Smooth muscle cell (in vitro differentiated cells): ENCODE measurements at regions not wholly inside any gene's neighbourhood (a gene's known extent, or its start where the extent isn't known, plus 50 kb on each side); places are given as distances from the start of the nearest gene placed in this dataset. TPM values are rescaled to one million over a fixed set of nuclear protein-coding genes. Genes with fewer than 3 reads are reported as not detected.
"Not testable (repeated sequence)": the region's sequence is repeated elsewhere in the genome, so short reads cannot be mapped to it uniquely, and the experiment has no call there.

Source experiments
- DNase-seq: peaks from one replicate; lab custom pipeline; 2025; ENCODE audit not compliant: unreplicated experiment; lab: John Stamatoyannopoulos, UW
- H2AFZ ChIP-seq: fragments of 200-600 bp; sonication (generic); 2 replicates; pipeline ENCODE4 v1.6.0; 2016; ENCODE audit warnings: antibody characterized with exemption, low read depth, mild to moderate bottlenecking
- H3F3A ChIP-seq: fragments of 200-600 bp; sonication (generic); 2 replicates; pipeline ENCODE4 v1.6.0; 2017; ENCODE audit warnings: antibody characterized with exemption, low read depth
- H3K27ac ChIP-seq: fragments of 200-600 bp; sonication (generic); 2 replicates; pipeline ENCODE4 v1.5.1; 2016; ENCODE audit warnings: low read depth, mild to moderate bottlenecking
- H3K27me3 ChIP-seq: fragments of 200-600 bp; sonication (generic); 2 replicates; pipeline ENCODE4 v1.6.1; 2016; ENCODE audit warnings: low read depth, mild to moderate bottlenecking
- H3K36me3 ChIP-seq: fragments of 200-600 bp; sonication (generic); 2 replicates; pipeline ENCODE4 v1.5.1; 2016; ENCODE audit warnings: low read depth
- H3K4me1 ChIP-seq: fragments of 200-600 bp; sonication (generic); 2 replicates; pipeline ENCODE4 v1.5.1; 2016; ENCODE audit warnings: low read depth
- H3K4me2 ChIP-seq: fragments of 200-600 bp; sonication (generic); 2 replicates; pipeline ENCODE4 v1.6.0; 2016; ENCODE audit warnings: mild to moderate bottlenecking
- H3K4me3 ChIP-seq: fragments of 200-600 bp; sonication (generic); 2 replicates; pipeline ENCODE4 v1.5.1; 2016; ENCODE audit warnings: mild to moderate bottlenecking
- H3K79me2 ChIP-seq: fragments of 200-600 bp; sonication (generic); 2 replicates; pipeline ENCODE4 v1.6.0; 2016; ENCODE audit warnings: low read depth, mild to moderate bottlenecking
- H3K9ac ChIP-seq: fragments of 200-600 bp; sonication (generic); 2 replicates; pipeline ENCODE4 v1.6.0; 2016; ENCODE audit warnings: low read depth
- H3K9me3 ChIP-seq: fragments of 200-600 bp; sonication (generic); replicated peaks from 2 replicates; pipeline ENCODE4 v1.5.1; 2016; ENCODE audit warnings: low read depth
- H4K20me1 ChIP-seq: fragments of 200-600 bp; sonication (generic); 2 replicates; pipeline ENCODE4 v1.6.0; 2016; ENCODE audit warnings: low read depth
- CTCF ChIP-seq: fragments of 200-600 bp; sonication (generic); IDR thresholded peaks from 2 replicates; pipeline ENCODE4 v1.5.1; 2017; ENCODE audit warnings: borderline replicate concordance, mild to moderate bottlenecking, antibody characterized with exemption; ENCODE audit not compliant: insufficient read depth, poor library complexity, severe bottlenecking
- whole genome bisulfite sequencing: methylation state at CpG from one replicate; pipeline ENCODE4 v1.1.7; 2016; ENCODE audit warnings: low lambda C conversion rate; 5-methylcytosine and 5-hydroxymethylcytosine counted together
- small RNA-seq: library from RNA; depleted of rRNA; stranded (forward); fragments of <200 nt; gene quantifications from one replicate; pipeline ENCODE3, GENCODE V24; 2014

- Histone ChIP-seq H3K27me3 (no peaks in the 10 kb centered on the region), H3K79me2 (no peaks in the 10 kb centered on the region), H3K9me3 (no peaks in the 10 kb centered on the region), H3K4me2 (no peak overlapping the region), H3K9ac (no peak overlapping the region), H3K27ac (no peak overlapping the region), H2AFZ (no peak overlapping the region), H4K20me1 (no peaks in the 10 kb centered on the region), H3F3A (no peaks in the 10 kb centered on the region), H3K4me3 (no peak overlapping the region), H3K4me1 (peaks cover 3% of the 10 kb centered on the region), H3K36me3 (no peaks in the 10 kb centered on the region)
- no peak for DNase-seq
- WGBS, result 68% methylated on average over 5 of the region's 5 CpGs
- TF ChIP-seq CTCF, result no peak
These were observed 107.6 kb downstream of the GOSR1 start for GRCh38 chr17:30584810-30585209.

GRCh38 chr17:30580916-30581315, 103.7 kb downstream of the GOSR1 start:
- Histone ChIP-seq H3K4me2 (no peak overlapping the region), H3F3A (no peaks in the 10 kb centered on the region), H3K9ac (no peak overlapping the region), H3K36me3 (no peaks in the 10 kb centered on the region), H2AFZ (no peak overlapping the region), H3K79me2 (no peaks in the 10 kb centered on the region), H3K9me3 (no peaks in the 10 kb centered on the region), H4K20me1 (no peaks in the 10 kb centered on the region), H3K4me3 (no peak overlapping the region), H3K27ac (no peak overlapping the region), H3K4me1 (no peaks in the 10 kb centered on the region), H3K27me3 (no peaks in the 10 kb centered on the region)
- TF ChIP-seq CTCF, result no peak
- DNase-seq, result no peak
- 94% methylated on average over 2 of the region's 2 CpGs for WGBS

GRCh38 chr17:30579610-30580315, 102.6 kb downstream of the GOSR1 start:
- Histone ChIP-seq H3K9me3 (no peaks in the 10 kb centered on the region), H2AFZ (no peak overlapping the region), H3K9ac (no peak overlapping the region), H3K36me3 (no peaks in the 10 kb centered on the region), H3K4me3 (no peak overlapping the region), H3K79me2 (no peaks in the 10 kb centered on the region), H3K4me2 (no peak overlapping the region), H3K27me3 (no peaks in the 10 kb centered on the region), H4K20me1 (no peaks in the 10 kb centered on the region), H3K27ac (no peak overlapping the region), H3K4me1 (no peaks in the 10 kb centered on the region), H3F3A (no peaks in the 10 kb centered on the region)
- TF ChIP-seq CTCF, result no peak
- DNase-seq, result no peak
- WGBS, result 88% methylated on average over 5 of the region's 5 CpGs

- H3K27me3 ChIP-seq, H3K79me2 ChIP-seq, H3F3A ChIP-seq, H3K36me3 ChIP-seq, H3K4me1 ChIP-seq, H3K4me2 ChIP-seq, DNase-seq, H4K20me1 ChIP-seq, H3K4me3 ChIP-seq, H2AFZ ChIP-seq, H3K9ac ChIP-seq, H3K9me3 ChIP-seq, H3K27ac ChIP-seq: not testable (repeated sequence)
- 91% methylated on average over 9 of the region's 9 CpGs for WGBS
These were observed 101.0 kb downstream of the GOSR1 start for GRCh38 chr17:30578015-30578717.

Small RNA genes lying in the stretch of these regions (small RNA-seq; reads per million reads assigned to genes)
- not detected for gene AC005562.1
- gene AC127024.7, result not detected
- not detected for gene RN7SL316P
